ENCODE measurements at regions not wholly inside any gene's neighbourhood (a gene's known extent, or its start where the extent isn't known, plus 50 kb on each side); places are given as distances from the start of the nearest gene placed in this dataset.

- TF ChIP-seq YY1 (IDR thresholded peaks at IDR 0.05; ENCODE audit: insufficient read depth, insufficient read length), result no peak
- TF ChIP-seq ZNF274 (IDR thresholded peaks at IDR 0.05; ENCODE audit: low read depth, low read length), result no peak
- no peak for TF ChIP-seq SUZ12 (IDR thresholded peaks at IDR 0.05; ENCODE audit: extremely low read depth, insufficient read depth, insufficient read length)
Observed at GRCh38 chr1:244242446-244242845, 191.4 kb downstream of the ZBTB18 start.

All from NT2/D1 (cell line).